GM04504 (cell line): ENCODE measurements at regions not wholly inside any gene's neighbourhood (a gene's known extent, or its start where the extent isn't known, plus 50 kb on each side); places are given as distances from the start of the nearest gene placed in this dataset.
A peak's percentile ranks its signal among the peaks of the same experiment; 100 is the strongest.

Experiments
- DNase-seq: peaks from one replicate; pipeline ENCODE4 v3.0.0-alpha.2; 2012; ENCODE audit warnings: low read depth

GRCh38 chr10:10471758-10472157 is 545.9 kb upstream of the CELF2 start:
- no peak for DNase-seq

- no peak for DNase-seq
Observed at GRCh38 chr10:10475812-10476211, 541.9 kb upstream of the CELF2 start.

GRCh38 chr10:10477844-10478243 is 539.8 kb upstream of the CELF2 start:
- DNase-seq = no peak

- DNase-seq = no peak
Observed at GRCh38 chr10:10479465-10479864, 538.2 kb upstream of the CELF2 start.

DNA sequence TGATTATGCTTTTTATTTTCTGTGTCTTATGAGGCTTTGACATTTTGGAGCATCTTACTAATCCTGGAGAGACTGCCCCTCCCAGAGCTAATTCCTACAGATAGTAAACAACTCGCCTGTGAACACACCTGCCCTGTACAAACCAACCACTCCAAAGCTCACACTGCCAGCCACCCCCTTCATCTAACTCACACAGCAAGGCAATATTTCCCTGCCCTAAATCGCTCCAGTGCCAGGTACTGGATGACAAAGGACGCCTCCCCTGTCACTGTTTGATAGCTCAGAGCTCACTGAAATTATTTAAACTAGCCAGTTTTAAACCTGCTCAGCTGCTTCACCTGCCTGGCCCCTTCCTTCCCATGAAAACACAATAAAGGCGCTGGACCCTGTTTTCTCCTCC is 535.1 kb upstream of the CELF2 start:
- no peak for DNase-seq

DNA sequence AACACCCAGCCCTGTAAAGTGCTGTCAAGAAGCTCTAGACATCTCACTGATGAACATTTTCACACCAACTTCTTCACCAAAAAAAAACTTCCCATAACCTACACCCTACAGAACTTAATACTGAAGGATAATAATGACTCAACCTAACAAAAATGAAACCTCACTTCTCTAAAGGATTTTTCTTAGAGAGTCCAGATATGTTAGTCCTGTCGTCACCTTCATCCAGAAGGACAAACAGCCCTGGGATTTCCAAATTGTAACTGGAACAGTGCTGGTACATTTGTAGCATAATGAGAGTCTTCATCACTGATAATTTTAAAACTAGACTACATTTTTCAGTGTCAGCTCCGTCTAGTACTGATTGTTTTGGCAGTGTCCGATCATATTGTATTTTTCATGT is 528.6 kb upstream of the CELF2 start:
- DNase-seq = no peak

DNA sequence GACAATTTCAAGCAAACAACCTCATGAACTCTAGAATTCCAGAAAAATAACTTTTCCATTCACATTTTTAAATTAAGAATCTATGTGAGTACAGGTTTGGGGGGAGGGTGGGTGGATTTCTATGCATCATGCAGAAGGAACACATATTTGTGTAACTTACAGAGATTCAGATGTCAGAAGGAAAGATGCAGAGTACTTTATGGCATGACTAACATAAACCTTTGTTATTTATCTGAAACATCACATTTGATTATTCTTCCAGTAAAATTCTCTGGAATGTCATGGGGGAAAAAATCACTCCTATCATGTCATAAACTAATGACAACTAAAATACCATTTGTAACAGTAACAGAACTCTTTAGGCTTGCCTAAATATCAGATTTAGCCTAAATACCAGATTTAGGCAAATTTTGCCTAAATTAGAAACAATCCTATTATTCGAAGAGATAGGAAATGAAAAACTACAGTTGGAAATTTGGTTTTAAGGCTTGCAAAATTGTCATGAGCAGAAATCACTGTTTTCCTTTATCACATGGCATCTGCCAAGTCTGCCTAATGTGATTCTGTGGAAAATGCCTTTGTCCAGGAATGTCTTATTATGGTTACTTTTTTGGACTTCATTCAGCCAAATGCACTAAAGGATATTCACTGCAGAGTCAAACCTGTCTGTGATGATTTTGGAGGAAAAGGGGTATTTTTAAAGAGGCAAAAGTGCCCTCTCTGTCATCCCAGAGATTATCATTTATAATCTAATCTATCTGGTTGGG is 527.7 kb upstream of the CELF2 start:
- no peak for DNase-seq

DNA sequence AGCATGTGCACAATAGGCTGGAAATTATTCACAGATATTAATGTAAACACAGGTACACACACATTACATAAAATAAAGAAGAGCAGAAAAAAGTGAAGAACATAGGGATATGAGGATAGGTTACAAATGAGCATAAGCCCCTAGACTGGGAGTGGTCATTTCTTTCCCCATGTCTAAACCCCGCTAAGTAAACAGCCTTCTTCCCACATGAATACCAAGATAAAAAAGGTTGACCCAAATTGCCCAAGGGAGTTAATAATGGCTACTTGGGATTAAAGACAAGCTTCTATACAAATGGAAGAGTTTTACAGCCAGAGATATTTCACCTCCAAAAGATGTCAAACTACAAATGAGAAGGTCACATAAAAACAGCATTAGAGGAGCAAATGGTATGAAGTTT is 527.1 kb upstream of the CELF2 start:
- DNase-seq = no peak

DNA sequence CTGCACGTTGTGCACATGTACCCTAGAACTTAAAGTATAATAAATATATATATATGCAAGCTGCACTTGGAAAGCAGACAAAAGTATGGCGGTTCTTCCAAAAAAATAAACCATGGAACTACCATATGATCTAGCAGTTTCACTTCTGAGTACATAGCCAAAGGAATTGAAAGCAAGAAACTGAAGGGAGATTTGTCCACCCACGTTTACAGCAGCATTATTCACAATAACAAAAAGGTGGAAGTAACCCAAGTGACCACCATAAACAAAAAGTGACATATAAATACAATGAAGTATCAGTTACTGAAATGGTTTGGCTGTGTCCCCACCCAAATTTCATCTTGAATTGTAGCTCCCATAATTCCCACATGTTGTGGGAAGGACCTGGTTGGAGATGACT is 525.3 kb upstream of the CELF2 start:
- DNase-seq = no peak

DNA sequence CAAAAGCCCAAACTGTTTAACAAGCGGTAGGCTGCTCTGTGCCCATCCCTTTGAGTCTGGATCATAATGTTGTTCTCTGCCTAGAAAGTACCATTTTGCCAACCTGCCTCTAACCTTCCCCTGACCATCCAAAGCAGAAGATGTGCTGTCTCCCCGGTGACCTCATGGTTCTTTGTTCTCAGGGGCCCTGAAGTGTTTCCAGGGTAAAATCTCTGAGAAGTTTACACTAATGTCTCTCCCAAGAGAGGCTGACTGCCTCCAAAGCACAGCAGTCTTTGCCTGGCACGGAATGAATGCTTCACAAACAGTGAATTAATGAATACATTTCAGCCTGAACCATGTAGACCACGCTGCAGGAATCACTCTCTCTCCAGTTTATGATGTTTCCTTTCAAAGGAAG is 523.8 kb upstream of the CELF2 start:
- DNase-seq = no peak

DNA sequence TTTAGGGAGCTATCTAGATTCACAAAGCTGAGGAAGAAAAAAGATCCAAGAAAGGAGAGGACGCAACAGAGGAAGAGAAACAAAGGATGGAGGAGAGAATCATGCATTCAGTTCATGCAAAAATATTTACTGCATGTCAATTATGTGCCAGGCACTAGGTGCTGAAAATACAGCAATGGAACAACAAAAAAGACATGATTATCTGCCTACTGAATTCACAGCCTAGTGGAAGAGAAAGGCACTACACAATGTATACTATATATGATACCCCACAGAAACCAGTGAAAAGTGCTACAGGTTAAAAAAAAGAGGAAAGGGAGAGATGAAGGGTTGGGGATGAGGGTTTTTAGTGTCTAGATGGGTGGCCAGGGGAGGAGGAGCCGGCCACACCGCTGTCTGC is 520.4 kb upstream of the CELF2 start:
- no peak for DNase-seq

- DNase-seq = peak; percentile 25
Observed at GRCh38 chr10:10498781-10499180, 518.9 kb upstream of the CELF2 start.

- peak; percentile 11 for DNase-seq
Observed at GRCh38 chr10:10499839-10500238, 517.8 kb upstream of the CELF2 start.

GRCh38 chr10:10500937-10501336 is 516.7 kb upstream of the CELF2 start:
- peak; percentile 20 for DNase-seq

DNA sequence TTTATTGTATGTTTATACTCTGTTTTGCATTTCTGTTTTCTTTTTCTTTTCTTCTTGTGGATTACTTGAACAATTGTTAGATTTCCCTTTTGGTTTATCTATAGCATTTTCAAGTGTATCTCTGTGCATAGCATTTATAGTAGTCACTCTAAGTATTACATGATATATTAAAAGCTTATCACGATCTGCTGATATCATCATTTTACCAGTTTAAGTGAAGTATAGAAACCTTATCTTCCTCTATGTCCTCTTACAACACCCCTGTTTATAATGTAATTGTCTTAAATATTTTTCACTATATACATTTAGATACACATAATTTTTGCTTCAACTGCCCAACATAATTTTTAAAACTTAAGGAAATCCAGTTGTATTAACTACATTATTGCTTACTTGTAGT is 513.9 kb upstream of the CELF2 start:
- no peak for DNase-seq

- no peak for DNase-seq
Observed at GRCh38 chr10:10508211-10508610, 509.5 kb upstream of the CELF2 start.

DNA sequence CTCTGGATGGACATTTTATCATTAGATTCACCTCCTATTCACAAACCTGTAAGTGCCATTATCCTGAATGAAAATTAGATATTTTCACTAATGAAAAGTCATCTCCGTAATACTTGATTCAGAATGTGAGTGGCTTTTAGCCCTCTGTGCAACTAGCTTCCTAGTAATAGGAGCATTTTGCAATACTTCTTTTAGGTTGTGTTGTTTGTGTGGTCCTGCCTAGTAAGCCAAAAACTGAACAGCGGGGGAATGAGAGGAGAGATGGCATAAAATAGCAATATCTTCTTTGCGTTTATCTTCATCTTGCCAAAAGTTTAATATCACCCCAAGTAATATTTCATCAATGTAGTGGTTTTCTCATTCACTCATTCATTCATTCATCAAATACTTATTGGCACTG is 507.5 kb upstream of the CELF2 start:
- DNase-seq = no peak

- DNase-seq = no peak
Observed at GRCh38 chr10:10513067-10513466, 504.6 kb upstream of the CELF2 start.

GRCh38 chr10:10513898-10514297 is 503.8 kb upstream of the CELF2 start:
- no peak for DNase-seq

DNA sequence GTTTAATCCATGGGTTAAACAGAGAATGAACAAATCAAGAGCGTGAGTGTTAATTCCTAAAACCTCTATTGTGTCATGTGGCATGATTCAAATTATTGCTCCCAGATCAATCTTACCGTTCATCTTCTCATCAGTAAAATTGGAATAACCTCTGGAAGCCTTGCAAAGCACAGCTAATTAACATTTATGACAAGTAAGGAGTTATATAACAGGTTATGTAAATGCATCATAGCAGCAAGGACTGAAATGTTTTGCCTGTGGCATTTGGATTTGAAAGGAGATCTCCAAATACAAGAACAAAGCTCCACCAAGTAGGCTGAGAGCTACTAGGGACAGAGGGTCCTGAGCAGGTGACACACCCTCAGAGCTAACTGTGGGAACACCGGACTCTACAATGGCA is 502.9 kb upstream of the CELF2 start:
- DNase-seq = no peak

DNA sequence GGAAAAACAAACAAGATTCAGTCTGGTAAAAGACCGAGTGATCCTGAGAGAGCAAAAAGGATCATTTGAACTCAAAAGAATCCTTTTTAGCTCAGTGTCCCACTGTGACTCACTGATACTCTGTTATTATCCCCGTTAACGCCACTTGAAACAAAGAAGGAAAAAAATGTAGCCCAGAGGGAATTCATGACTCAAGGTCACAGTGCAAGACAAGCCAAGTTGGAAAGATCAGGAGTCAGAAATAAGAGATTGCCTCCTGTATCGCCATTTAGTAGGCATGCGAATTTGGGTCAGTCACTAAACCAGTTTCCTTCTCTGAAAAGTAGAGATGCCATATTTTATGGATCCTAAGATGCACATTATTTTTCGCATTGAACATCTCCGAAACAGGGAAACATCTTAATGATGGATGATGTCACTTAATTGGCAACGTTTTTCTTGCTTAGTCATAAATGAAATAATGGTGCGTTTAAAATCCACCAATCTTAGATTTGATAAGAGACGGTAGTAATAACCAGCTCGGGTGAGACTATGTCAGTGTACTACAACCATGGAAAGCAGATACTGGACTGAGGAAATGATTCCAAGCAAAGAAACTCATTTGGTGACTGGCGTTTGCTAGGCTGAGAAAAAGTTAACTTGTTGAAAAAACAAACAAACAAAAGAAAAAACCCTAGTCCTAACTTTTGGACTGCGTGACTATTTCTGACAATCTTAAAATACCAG is 502.0 kb upstream of the CELF2 start:
- no peak for DNase-seq

- no peak for DNase-seq
Observed at GRCh38 chr10:10516346-10517130, 501.1 kb upstream of the CELF2 start.

DNA sequence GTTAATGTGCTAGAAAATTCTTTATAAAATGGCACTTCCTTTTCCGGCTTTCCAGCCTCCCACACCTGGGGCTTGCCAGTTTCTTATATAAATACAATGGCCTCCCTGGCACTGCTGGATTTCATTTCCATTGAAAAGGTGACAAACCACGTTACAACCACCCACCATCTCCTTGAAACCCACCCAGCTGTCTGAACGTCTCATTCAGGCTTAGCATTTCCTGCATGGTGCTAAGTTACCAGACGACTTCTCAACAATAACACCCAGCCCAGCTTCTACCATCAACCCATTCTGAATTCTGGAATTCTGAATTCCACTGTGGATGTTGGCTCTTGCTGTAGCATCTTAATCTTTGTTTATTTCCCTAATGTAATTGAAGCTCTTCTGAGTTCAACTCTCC is 499.8 kb upstream of the CELF2 start:
- no peak for DNase-seq
